ENCODE measurements at regions not wholly inside any gene's neighbourhood (a gene's known extent, or its start where the extent isn't known, plus 50 kb on each side); places are given as distances from the start of the nearest gene placed in this dataset.

DNA sequence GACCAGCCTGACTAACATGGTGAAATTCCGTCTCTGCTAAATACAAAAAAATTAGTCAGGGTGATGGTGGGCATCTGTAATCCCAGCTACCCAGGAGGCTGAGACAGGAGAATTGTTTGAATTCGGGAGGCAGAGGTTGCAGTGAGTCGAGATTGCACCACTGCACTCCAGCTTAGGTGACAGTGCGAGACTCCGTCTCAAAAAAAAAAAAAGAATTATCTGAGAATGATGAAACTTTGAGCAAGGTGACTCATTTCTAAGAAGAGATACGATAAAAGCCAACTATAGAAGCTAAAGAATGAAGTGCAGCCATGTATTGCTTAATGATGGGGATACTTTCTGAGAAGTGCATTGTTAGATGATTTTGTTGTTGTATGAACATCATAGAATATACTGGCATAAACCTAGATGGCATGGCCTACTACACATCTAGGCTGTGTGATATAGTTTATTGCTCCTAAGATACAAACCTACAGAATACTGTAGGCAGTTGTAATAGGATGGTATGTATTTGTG, 64.7 kb downstream of the SNRPE start:
- intact Hi-C loops (cut with DNase I), result no loop called here
- WGBS, 2 donors, result 61 to 74% methylated on average over 6 of the region's 6 CpGs
- Histone ChIP-seq H3K36me3 (no peaks in the 10 kb centered on the region), H3K4me1 (no peaks in the 10 kb centered on the region), H3K9me3 (no peaks in the 10 kb centered on the region), H3K27ac (no peak overlapping the region), H3K4me3 (no peak overlapping the region), H3K27me3 (no peaks in the 10 kb centered on the region)
- no peak for TF ChIP-seq POLR2A (IDR thresholded peaks at IDR 0.05)
- TF ChIP-seq, protein P1, sequence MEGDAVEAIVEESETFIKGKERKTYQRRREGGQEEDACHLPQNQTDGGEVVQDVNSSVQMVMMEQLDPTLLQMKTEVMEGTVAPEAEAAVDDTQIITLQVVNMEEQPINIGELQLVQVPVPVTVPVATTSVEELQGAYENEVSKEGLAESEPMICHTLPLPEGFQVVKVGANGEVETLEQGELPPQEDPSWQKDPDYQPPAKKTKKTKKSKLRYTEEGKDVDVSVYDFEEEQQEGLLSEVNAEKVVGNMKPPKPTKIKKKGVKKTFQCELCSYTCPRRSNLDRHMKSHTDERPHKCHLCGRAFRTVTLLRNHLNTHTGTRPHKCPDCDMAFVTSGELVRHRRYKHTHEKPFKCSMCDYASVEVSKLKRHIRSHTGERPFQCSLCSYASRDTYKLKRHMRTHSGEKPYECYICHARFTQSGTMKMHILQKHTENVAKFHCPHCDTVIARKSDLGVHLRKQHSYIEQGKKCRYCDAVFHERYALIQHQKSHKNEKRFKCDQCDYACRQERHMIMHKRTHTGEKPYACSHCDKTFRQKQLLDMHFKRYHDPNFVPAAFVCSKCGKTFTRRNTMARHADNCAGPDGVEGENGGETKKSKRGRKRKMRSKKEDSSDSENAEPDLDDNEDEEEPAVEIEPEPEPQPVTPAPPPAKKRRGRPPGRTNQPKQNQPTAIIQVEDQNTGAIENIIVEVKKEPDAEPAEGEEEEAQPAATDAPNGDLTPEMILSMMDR (IDR thresholded peaks at IDR 0.05), result no peak
- no peak for DNase-seq

DNA sequence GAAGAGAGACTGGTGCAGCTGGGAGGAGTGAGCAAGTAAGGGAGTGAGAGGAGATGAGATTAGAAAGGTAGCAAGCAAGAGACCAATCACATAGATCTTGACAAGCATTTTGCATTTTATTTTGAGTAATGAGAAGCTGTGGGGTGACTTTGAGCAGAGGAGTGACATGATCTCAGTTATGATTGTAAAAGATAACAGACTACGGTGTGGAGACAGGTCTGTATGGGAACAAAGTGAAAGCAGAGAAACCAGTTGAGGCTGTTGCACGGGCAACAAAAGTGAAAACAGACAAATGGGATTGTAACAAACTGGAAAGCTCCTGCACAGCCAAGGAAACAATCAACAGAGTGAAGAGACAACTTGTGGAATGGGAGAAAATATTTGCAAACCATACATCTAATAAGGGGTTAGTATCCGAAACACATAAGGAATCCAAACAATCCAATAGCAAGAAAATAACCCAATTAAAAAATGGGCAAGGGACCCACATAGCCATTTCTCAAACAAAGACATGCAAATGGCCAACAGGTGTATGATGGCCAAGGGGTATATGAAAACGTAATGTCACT, 68.4 kb downstream of the SNRPE start:
- H3K9me3 ChIP-seq, result no peaks in the 10 kb centered on the region
- 42 to 48% methylated on average over 4 of the region's 4 CpGs for WGBS, 2 donors
- peaks cover 0 to 9% (median 0%) of the 10 kb centered on the region in 4 donors for H3K27me3 ChIP-seq
- TF ChIP-seq, protein P1 (IDR thresholded peaks at IDR 0.05), result no peak
- TF ChIP-seq POLR2A (IDR thresholded peaks at IDR 0.05), result no peak
- DNase-seq, result no peak
- no peak overlapping the region for H3K4me3 ChIP-seq
- H3K36me3 ChIP-seq, result no peaks in the 10 kb centered on the region
- intact Hi-C loops (cut with DNase I), result no loop called here
- peaks cover 0 to 5% (median 0%) of the 10 kb centered on the region in 3 donors for H3K4me1 ChIP-seq
- no peak overlapping the region for H3K27ac ChIP-seq

DNA sequence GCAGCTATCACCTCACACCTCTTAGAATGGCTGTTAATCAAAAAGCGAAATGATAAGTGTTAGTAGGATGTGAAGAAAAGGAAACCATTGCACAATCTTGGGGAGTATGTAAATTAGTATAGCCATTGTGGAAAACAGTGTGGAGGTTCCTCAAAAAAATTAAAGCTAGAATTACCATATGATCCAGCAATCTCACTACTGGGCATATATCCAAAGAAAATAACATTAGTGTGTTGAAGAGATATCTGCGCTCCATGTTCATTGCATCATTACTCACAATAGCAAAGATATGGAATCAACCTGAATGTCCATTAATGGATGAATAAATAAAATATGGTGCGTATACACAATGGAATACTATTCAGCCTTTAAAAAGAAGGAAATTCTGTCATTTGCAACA, 68.9 kb downstream of the SNRPE start:
- H3K4me1 ChIP-seq, result peaks cover 0 to 5% (median 0%) of the 10 kb centered on the region in 3 donors
- no peaks in the 10 kb centered on the region for H3K9me3 ChIP-seq
- 73 to 79% methylated on average over 3 of the region's 3 CpGs for WGBS, 2 donors
- no peak for TF ChIP-seq POLR2A (IDR thresholded peaks at IDR 0.05)
- TF ChIP-seq, protein P1 (IDR thresholded peaks at IDR 0.05), result no peak
- no peak overlapping the region for H3K27ac ChIP-seq
- H3K27me3 ChIP-seq, result peaks cover 0 to 9% (median 0%) of the 10 kb centered on the region in 4 donors
- no peak overlapping the region for H3K4me3 ChIP-seq
- no peak for DNase-seq
- H3K36me3 ChIP-seq, result no peaks in the 10 kb centered on the region
- intact Hi-C loops (cut with DNase I), result no loop called here

DNA sequence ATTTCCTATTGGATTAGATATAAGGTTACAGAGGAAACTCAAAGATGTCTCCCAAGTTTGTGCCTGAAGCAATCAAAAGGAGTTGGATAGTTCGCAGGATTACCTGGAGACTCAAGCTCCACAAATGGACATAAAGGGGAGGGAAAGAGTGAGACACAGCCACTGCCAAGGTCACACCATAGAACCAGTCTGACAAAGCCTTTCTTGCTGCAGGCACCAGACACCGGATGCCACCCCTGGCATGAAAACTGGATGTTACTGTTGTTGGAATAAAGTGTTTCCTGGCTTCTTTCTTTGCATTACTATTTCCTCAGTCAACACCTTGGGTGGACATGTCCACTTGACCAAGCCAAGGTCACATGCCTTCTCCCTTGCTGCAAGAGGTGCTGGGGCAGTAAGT, 70.6 kb downstream of the SNRPE start:
- Histone ChIP-seq H3K27me3 (peaks cover 0 to 14% (median 0%) of the 10 kb centered on the region in 4 donors), H3K4me3 (no peak overlapping the region), H3K27ac (no peak overlapping the region), H3K9me3 (no peaks in the 10 kb centered on the region), H3K36me3 (no peaks in the 10 kb centered on the region), H3K4me1 (peaks cover 0 to 5% (median 0%) of the 10 kb centered on the region in 3 donors)
- no peak for DNase-seq
- no peak for TF ChIP-seq POLR2A (IDR thresholded peaks at IDR 0.05)
- TF ChIP-seq, protein P1 (IDR thresholded peaks at IDR 0.05), result no peak
- intact Hi-C loops (cut with DNase I), result no loop called here
- 38 to 56% methylated on average over 2 of the region's 2 CpGs for WGBS, 2 donors

DNA sequence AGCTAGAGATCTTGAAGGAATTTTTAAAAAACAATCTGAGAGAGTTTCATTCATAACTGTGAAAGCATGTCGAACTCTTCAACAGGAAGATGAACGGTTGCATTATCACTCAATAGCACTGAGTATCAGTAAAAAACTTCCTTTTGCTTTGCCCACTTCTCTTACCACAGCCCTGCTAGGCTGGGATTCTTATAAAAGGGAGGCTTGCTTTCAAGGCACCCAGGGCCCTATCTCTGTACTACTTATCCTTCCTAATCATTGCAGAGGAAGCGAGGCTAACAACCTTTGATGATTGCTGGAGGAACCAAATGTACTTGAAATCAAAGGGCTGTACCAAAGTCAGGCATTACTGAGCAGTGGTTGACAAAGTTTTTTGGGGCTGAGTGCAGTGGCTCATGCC, 71.2 kb downstream of the SNRPE start:
- Histone ChIP-seq H3K9me3 (no peaks in the 10 kb centered on the region), H3K36me3 (no peaks in the 10 kb centered on the region), H3K4me3 (no peak overlapping the region), H3K27ac (no peak overlapping the region), H3K4me1 (peaks cover 0 to 5% (median 0%) of the 10 kb centered on the region in 3 donors), H3K27me3 (peaks cover 0 to 17% (median 0%) of the 10 kb centered on the region in 4 donors)
- no peak for TF ChIP-seq POLR2A (IDR thresholded peaks at IDR 0.05)
- TF ChIP-seq, protein P1 (IDR thresholded peaks at IDR 0.05), result no peak
- DNase-seq, result no peak
- WGBS, 2 donors, result 47 to 57% methylated on average over 3 of the region's 3 CpGs
- intact Hi-C loops (cut with DNase I), result no loop called here

Data from esophagus squamous epithelium (tissue), 5 donors.